ENCODE measurements at regions not wholly inside any gene's neighbourhood (a gene's known extent, or its start where the extent isn't known, plus 50 kb on each side); places are given as distances from the start of the nearest gene placed in this dataset.

GRCh38 chr12:89183985-89184435 lies 168.3 kb downstream of the DUSP6 start:
- Mint-ChIP-seq H3K4me1 (peaks cover 9% of the 10 kb centered on the region), H3K9me3 (peaks cover 11% of the 10 kb centered on the region), H3K27me3 (ENCODE audit: low read depth) (no peaks in the 10 kb centered on the region), H3K4me3 (no peak overlapping the region), H3K27ac (no peak overlapping the region), H3K36me3 (no peaks in the 10 kb centered on the region)
- DNase-seq (ENCODE audit: low spot score in 2 of 2, unreplicated experiment in 2 of 2): no peak
- TF ChIP-seq CTCF (IDR thresholded peaks at IDR 0.05; ENCODE audit: unreplicated experiment): no peak

GRCh38 chr12:89181271-89181920 lies 170.9 kb downstream of the DUSP6 start:
- no peak overlapping the region for H3K27ac Mint-ChIP-seq
- TF ChIP-seq CTCF (IDR thresholded peaks at IDR 0.05; ENCODE audit: unreplicated experiment): no peak
- H3K27me3 Mint-ChIP-seq (ENCODE audit: low read depth): no peaks in the 10 kb centered on the region
- H3K4me1 Mint-ChIP-seq: peaks cover 12% of the 10 kb centered on the region
- H3K36me3 Mint-ChIP-seq: no peaks in the 10 kb centered on the region
- H3K4me3 Mint-ChIP-seq: no peak overlapping the region
- H3K9me3 Mint-ChIP-seq: no peaks in the 10 kb centered on the region
- DNase-seq (ENCODE audit: low spot score in 2 of 2, unreplicated experiment in 2 of 2): no peak

GRCh38 chr12:89180496-89180895 lies 171.8 kb downstream of the DUSP6 start:
- Mint-ChIP-seq H3K27ac (no peak overlapping the region), H3K9me3 (no peaks in the 10 kb centered on the region), H3K27me3 (ENCODE audit: low read depth) (no peaks in the 10 kb centered on the region), H3K4me1 (peaks cover 12% of the 10 kb centered on the region), H3K4me3 (no peak overlapping the region), H3K36me3 (no peaks in the 10 kb centered on the region)
- no peak for DNase-seq (ENCODE audit: low spot score in 2 of 2, unreplicated experiment in 2 of 2)
- no peak for TF ChIP-seq CTCF (IDR thresholded peaks at IDR 0.05; ENCODE audit: unreplicated experiment)

GRCh38 chr12:89179983-89180382 lies 172.3 kb downstream of the DUSP6 start:
- no peaks in the 10 kb centered on the region for H3K27me3 Mint-ChIP-seq (ENCODE audit: low read depth)
- H3K27ac Mint-ChIP-seq: no peak overlapping the region
- H3K4me1 Mint-ChIP-seq: peaks cover 12% of the 10 kb centered on the region
- TF ChIP-seq CTCF (IDR thresholded peaks at IDR 0.05; ENCODE audit: unreplicated experiment): no peak
- DNase-seq (ENCODE audit: low spot score in 2 of 2, unreplicated experiment in 2 of 2): no peak
- no peak overlapping the region for H3K4me3 Mint-ChIP-seq
- no peaks in the 10 kb centered on the region for H3K9me3 Mint-ChIP-seq
- H3K36me3 Mint-ChIP-seq: no peaks in the 10 kb centered on the region

DNA sequence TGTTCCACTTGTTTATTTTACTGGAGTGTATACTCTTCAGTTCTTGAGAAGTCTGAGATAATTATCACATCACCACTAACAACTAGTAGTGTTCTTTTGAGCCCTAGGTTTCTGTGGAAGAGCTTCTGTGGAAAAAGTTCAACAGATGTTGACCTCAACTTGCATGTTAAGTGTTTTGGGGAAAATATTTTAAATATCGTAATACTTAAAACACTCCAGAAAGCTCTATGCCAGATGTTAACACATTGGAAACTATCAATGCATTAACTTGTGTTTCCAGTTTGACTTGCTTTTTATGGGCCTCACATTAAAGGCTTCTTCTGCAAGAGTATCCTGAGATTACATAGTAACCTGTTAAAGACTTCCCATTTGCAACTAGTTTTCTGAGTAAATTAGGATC lies 173.1 kb downstream of the DUSP6 start:
- no peak for TF ChIP-seq CTCF (IDR thresholded peaks at IDR 0.05; ENCODE audit: unreplicated experiment)
- Mint-ChIP-seq H3K36me3 (no peaks in the 10 kb centered on the region), H3K27ac (no peak overlapping the region), H3K9me3 (no peaks in the 10 kb centered on the region), H3K4me1 (peaks cover 12% of the 10 kb centered on the region), H3K27me3 (ENCODE audit: low read depth) (no peaks in the 10 kb centered on the region), H3K4me3 (no peak overlapping the region)
- no peak for DNase-seq (ENCODE audit: low spot score in 2 of 2, unreplicated experiment in 2 of 2)
